Liver (tissue), 3 donors: ENCODE measurements at regions not wholly inside any gene's neighbourhood (a gene's known extent, or its start where the extent isn't known, plus 50 kb on each side); places are given as distances from the start of the nearest gene placed in this dataset.

Experiments used
- EGR1 ChIP-seq, 2 donors: IDR thresholded peaks; 2 replicates each; pipeline ENCODE4 v1.6.1; 2016 to 2018; ENCODE audit warnings: antibody characterized with exemption in 2 of 2, low read depth in 2 of 2
- GABPA ChIP-seq, 2 donors: IDR thresholded peaks in 1 of 2; conservative IDR thresholded peaks in 1 of 2; 2 replicates each; pipeline ENCODE4 v1.6.1; 2016; ENCODE audit warnings: antibody characterized with exemption in 2 of 2, mild to moderate bottlenecking in 1 of 2, moderate library complexity in 1 of 2
- HNF4A ChIP-seq, 2 donors: conservative IDR thresholded peaks; 2 replicates each; pipeline ENCODE4 v1.6.1; 2016; ENCODE audit warnings: antibody characterized with exemption in 2 of 2, mild to moderate bottlenecking in 2 of 2
- JUND ChIP-seq, 2 donors: IDR thresholded peaks; 2 replicates each; pipeline ENCODE4 v1.6.1; 2016; ENCODE audit warnings: antibody characterized with exemption in 2 of 2
- RAD21 ChIP-seq, 2 donors: IDR thresholded peaks; 2 replicates each; pipeline ENCODE4 v1.6.1; 2016; ENCODE audit warnings: antibody characterized with exemption in 2 of 2, mild to moderate bottlenecking in 2 of 2
- SP1 ChIP-seq: IDR thresholded peaks from 2 replicates; pipeline ENCODE4 v1.6.1; 2018; ENCODE audit warnings: antibody characterized with exemption, mild to moderate bottlenecking
- TAF1 ChIP-seq: conservative IDR thresholded peaks from 2 replicates; pipeline ENCODE4 v1.6.1; 2016; ENCODE audit warnings: antibody characterized with exemption, mild to moderate bottlenecking
- YY1 ChIP-seq: IDR thresholded peaks from 2 replicates; pipeline ENCODE4 v1.6.1; 2016; ENCODE audit warnings: antibody characterized with exemption, mild to moderate bottlenecking
- TF ChIP-seq, protein P1 (sequence below): fragments of 150-350 bp; IDR thresholded peaks from 2 replicates; pipeline ENCODE4 v1.5.1; 2017; ENCODE audit warnings: improper control_type of control experiment, low read depth, low read length; ENCODE audit not compliant: missing input control
- TF ChIP-seq, protein P2 (sequence below): IDR thresholded peaks from 2 replicates; pipeline ENCODE4 v1.6.1; 2016; ENCODE audit warnings: antibody characterized with exemption, mild to moderate bottlenecking
- TF ChIP-seq, protein P3 (sequence below): IDR thresholded peaks from 2 replicates; pipeline ENCODE4 v1.6.1; 2016; ENCODE audit warnings: antibody characterized with exemption
- TF ChIP-seq, protein P4 (sequence below): IDR thresholded peaks from 2 replicates; pipeline ENCODE4 v1.6.1; 2016; ENCODE audit warnings: antibody characterized with exemption
- donor health status: healthy.
- donor health status: healthy.

GRCh38 chr2:66694087-66694860 is 259.3 kb downstream of the MEIS1 start:
- TF ChIP-seq, protein P1, sequence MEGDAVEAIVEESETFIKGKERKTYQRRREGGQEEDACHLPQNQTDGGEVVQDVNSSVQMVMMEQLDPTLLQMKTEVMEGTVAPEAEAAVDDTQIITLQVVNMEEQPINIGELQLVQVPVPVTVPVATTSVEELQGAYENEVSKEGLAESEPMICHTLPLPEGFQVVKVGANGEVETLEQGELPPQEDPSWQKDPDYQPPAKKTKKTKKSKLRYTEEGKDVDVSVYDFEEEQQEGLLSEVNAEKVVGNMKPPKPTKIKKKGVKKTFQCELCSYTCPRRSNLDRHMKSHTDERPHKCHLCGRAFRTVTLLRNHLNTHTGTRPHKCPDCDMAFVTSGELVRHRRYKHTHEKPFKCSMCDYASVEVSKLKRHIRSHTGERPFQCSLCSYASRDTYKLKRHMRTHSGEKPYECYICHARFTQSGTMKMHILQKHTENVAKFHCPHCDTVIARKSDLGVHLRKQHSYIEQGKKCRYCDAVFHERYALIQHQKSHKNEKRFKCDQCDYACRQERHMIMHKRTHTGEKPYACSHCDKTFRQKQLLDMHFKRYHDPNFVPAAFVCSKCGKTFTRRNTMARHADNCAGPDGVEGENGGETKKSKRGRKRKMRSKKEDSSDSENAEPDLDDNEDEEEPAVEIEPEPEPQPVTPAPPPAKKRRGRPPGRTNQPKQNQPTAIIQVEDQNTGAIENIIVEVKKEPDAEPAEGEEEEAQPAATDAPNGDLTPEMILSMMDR, result no peak
- TF ChIP-seq JUND (IDR thresholded peaks at IDR 0.05) (no peak), SP1 (no peak), YY1 (no peak), GABPA (IDR thresholded peaks at IDR 0.05 in 1 of 2, conservative IDR thresholded peaks at IDR 0.05 in 1 of 2) (no peak), TAF1 (no peak), HNF4A (conservative IDR thresholded peaks at IDR 0.05) (no peak), EGR1 (IDR thresholded peaks at IDR 0.05; ENCODE audit: low read depth in 2 of 2) (no peak), RAD21 (IDR thresholded peaks at IDR 0.05) (no peak)
- TF ChIP-seq, protein P2, sequence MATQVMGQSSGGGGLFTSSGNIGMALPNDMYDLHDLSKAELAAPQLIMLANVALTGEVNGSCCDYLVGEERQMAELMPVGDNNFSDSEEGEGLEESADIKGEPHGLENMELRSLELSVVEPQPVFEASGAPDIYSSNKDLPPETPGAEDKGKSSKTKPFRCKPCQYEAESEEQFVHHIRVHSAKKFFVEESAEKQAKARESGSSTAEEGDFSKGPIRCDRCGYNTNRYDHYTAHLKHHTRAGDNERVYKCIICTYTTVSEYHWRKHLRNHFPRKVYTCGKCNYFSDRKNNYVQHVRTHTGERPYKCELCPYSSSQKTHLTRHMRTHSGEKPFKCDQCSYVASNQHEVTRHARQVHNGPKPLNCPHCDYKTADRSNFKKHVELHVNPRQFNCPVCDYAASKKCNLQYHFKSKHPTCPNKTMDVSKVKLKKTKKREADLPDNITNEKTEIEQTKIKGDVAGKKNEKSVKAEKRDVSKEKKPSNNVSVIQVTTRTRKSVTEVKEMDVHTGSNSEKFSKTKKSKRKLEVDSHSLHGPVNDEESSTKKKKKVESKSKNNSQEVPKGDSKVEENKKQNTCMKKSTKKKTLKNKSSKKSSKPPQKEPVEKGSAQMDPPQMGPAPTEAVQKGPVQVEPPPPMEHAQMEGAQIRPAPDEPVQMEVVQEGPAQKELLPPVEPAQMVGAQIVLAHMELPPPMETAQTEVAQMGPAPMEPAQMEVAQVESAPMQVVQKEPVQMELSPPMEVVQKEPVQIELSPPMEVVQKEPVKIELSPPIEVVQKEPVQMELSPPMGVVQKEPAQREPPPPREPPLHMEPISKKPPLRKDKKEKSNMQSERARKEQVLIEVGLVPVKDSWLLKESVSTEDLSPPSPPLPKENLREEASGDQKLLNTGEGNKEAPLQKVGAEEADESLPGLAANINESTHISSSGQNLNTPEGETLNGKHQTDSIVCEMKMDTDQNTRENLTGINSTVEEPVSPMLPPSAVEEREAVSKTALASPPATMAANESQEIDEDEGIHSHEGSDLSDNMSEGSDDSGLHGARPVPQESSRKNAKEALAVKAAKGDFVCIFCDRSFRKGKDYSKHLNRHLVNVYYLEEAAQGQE, result no peak
- TF ChIP-seq, protein P3, sequence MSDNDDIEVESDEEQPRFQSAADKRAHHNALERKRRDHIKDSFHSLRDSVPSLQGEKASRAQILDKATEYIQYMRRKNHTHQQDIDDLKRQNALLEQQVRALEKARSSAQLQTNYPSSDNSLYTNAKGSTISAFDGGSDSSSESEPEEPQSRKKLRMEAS, result no peak
- TF ChIP-seq, protein P4, sequence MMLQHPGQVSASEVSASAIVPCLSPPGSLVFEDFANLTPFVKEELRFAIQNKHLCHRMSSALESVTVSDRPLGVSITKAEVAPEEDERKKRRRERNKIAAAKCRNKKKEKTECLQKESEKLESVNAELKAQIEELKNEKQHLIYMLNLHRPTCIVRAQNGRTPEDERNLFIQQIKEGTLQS, result no peak
